ENCODE measurements at regions not wholly inside any gene's neighbourhood (a gene's known extent, or its start where the extent isn't known, plus 50 kb on each side); places are given as distances from the start of the nearest gene placed in this dataset.

DNA sequence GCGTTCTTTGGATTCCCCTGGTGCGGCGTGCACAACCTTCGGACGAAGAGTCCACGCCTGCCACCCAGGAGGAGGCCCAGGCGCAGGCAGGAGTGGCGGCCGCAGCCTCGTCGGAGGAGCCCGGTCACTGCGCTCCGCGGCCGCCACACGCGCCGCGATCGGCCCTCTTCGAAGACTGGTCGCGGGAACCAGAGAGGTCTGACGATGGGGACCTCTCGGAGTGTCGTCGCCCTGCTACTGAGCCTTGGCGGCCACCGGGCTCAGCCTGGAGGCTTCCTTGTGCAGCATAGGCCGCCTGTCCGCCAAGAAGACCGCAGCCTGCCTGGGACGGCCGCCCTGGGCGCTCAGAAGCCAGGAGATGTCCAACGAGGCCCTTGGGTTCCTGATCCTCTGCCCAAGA lies 112.5 kb upstream of the SELENOP start:
- no peak overlapping the region for H2AFZ ChIP-seq
- H3F3A ChIP-seq (replicated peaks; ENCODE audit: low read depth) = no peaks in the 10 kb centered on the region
- no peaks in the 10 kb centered on the region for H3K4me1 ChIP-seq (ENCODE audit: insufficient read depth)
- TF ChIP-seq CTCF (conservative IDR thresholded peaks at IDR 0.05; ENCODE audit: low read depth in 2 of 2) = no peak
- no peak for TF ChIP-seq REST (IDR thresholded peaks at IDR 0.05; ENCODE audit: unreplicated experiment)
- no peak for TF ChIP-seq ZNF331 (CRISPR knock-in tag; IDR thresholded peaks at IDR 0.05; ENCODE audit: low read depth)
- TF ChIP-seq, protein P1, sequence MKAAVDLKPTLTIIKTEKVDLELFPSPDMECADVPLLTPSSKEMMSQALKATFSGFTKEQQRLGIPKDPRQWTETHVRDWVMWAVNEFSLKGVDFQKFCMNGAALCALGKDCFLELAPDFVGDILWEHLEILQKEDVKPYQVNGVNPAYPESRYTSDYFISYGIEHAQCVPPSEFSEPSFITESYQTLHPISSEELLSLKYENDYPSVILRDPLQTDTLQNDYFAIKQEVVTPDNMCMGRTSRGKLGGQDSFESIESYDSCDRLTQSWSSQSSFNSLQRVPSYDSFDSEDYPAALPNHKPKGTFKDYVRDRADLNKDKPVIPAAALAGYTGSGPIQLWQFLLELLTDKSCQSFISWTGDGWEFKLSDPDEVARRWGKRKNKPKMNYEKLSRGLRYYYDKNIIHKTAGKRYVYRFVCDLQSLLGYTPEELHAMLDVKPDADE (IDR thresholded peaks at IDR 0.05) = no peak
- no peak for TF ChIP-seq POLR2AphosphoS5 (IDR thresholded peaks at IDR 0.05; ENCODE audit: low read depth)
- TF ChIP-seq CREB1 (CRISPR knock-in tag; IDR thresholded peaks at IDR 0.05; ENCODE audit: low read depth) = no peak
- TF ChIP-seq EZH2phosphoT487 (IDR thresholded peaks at IDR 0.05; ENCODE audit: unreplicated experiment) = no peak
- TF ChIP-seq EZH2 (IDR thresholded peaks at IDR 0.05; ENCODE audit: low read depth, unreplicated experiment) = no peak
- no peak for TF ChIP-seq NANOG (IDR thresholded peaks at IDR 0.05; ENCODE audit: borderline replicate concordance)
- H3K27me3 ChIP-seq (ENCODE audit: insufficient read depth) = no peaks in the 10 kb centered on the region
- Mint-ChIP-seq H3K27ac (no peak overlapping the region), H3K9me3 (peaks cover 8% of the 10 kb centered on the region; the same call in 2 of the 3 replicates), H3K4me1 (no peaks in the 10 kb centered on the region), H3K4me3 (no peak overlapping the region), H3K27me3 (ENCODE audit: insufficient read depth, low read depth, poor library complexity) (peaks cover 3% of the 10 kb centered on the region), H3K36me3 (ENCODE audit: low read depth) (no peaks in the 10 kb centered on the region)
- no peak overlapping the region for H3K4me2 ChIP-seq
- no peak for ATAC-seq
- no peak overlapping the region for H3K4me3 ChIP-seq
- H3K27ac ChIP-seq (ENCODE audit: low read depth) = no peak overlapping the region
- no peaks in the 10 kb centered on the region for H3K79me2 ChIP-seq (replicated peaks; ENCODE audit: insufficient read depth)
- no peaks in the 10 kb centered on the region for H3K36me3 ChIP-seq (ENCODE audit: insufficient read depth)
- DNase-seq (ENCODE audit: low spot score) = no peak
- no peaks in the 10 kb centered on the region; the same call in 1 of the 2 replicates for H3K9me2 ChIP-seq (ENCODE audit: insufficient read depth)
- H4K20me1 ChIP-seq (replicated peaks; ENCODE audit: insufficient read depth) = no peaks in the 10 kb centered on the region

DNA sequence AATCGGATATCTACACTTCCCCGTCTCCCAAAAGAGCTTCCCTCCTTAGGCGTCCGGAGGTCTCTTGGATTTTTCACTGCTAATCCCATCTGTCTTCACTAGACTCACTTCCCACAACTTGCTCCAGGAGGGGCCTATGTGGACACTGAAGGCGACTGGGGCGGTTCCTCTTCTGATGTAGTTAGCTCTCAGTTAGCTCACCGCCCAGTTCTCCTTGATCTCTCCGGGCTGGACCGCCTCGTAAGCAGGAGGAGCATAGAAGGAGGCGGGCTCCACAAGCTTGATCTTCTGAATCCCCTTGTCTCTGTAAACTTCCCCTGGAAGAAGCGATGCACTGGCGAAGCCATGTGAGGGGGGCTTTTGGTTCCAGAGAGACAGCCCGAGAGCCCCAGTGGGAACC lies 112.0 kb upstream of the SELENOP start:
- Mint-ChIP-seq H3K36me3 (ENCODE audit: low read depth) (no peaks in the 10 kb centered on the region), H3K27ac (no peak overlapping the region), H3K4me1 (no peaks in the 10 kb centered on the region), H3K27me3 (ENCODE audit: insufficient read depth, low read depth, poor library complexity) (peaks cover 3% of the 10 kb centered on the region), H3K9me3 (peaks cover 8% of the 10 kb centered on the region; the same call in 2 of the 3 replicates), H3K4me3 (no peak overlapping the region)
- H3K27me3 ChIP-seq (ENCODE audit: insufficient read depth) = no peaks in the 10 kb centered on the region
- no peak overlapping the region for H3K4me3 ChIP-seq
- no peaks in the 10 kb centered on the region for H3K36me3 ChIP-seq (ENCODE audit: insufficient read depth)
- ATAC-seq (no peak), DNase-seq (ENCODE audit: low spot score) (no peak)
- no peaks in the 10 kb centered on the region for H3F3A ChIP-seq (replicated peaks; ENCODE audit: low read depth)
- no peak overlapping the region for H3K4me2 ChIP-seq
- H4K20me1 ChIP-seq (replicated peaks; ENCODE audit: insufficient read depth) = no peaks in the 10 kb centered on the region
- no peak overlapping the region for H2AFZ ChIP-seq
- H3K9me2 ChIP-seq (ENCODE audit: insufficient read depth) = no peaks in the 10 kb centered on the region; the same call in 1 of the 2 replicates
- H3K27ac ChIP-seq (ENCODE audit: low read depth) = no peak overlapping the region
- no peaks in the 10 kb centered on the region for H3K79me2 ChIP-seq (replicated peaks; ENCODE audit: insufficient read depth)
- no peaks in the 10 kb centered on the region for H3K4me1 ChIP-seq (ENCODE audit: insufficient read depth)
- no peak for TF ChIP-seq NANOG (IDR thresholded peaks at IDR 0.05; ENCODE audit: borderline replicate concordance)
- TF ChIP-seq JUNB (IDR thresholded peaks at IDR 0.05; ENCODE audit: unreplicated experiment) = no peak
- TF ChIP-seq EZH2 (IDR thresholded peaks at IDR 0.05; ENCODE audit: low read depth, unreplicated experiment) = no peak
- TF ChIP-seq ZNF114 (CRISPR knock-in tag; IDR thresholded peaks at IDR 0.05) = no peak

All from GM23338 (cell line).